Epithelial cell of proximal tubule (primary cell): ENCODE measurements at regions not wholly inside any gene's neighbourhood (a gene's known extent, or its start where the extent isn't known, plus 50 kb on each side); places are given as distances from the start of the nearest gene placed in this dataset.

Source experiments
- DNase-seq: peaks from one replicate; pipeline ENCODE4 v3.0.0-alpha.2; 2011; ENCODE audit warnings: low read depth
- H3K4me3 ChIP-seq: 2 replicates; pipeline ENCODE4 v1.5.1; 2011; ENCODE audit warnings: low read depth, mild to moderate bottlenecking, low read length
- TF ChIP-seq, protein P1 (sequence below): conservative IDR thresholded peaks from 2 replicates; pipeline ENCODE4 v1.5.1; 2012; ENCODE audit warnings: low read depth, mild to moderate bottlenecking, low read length

DNA sequence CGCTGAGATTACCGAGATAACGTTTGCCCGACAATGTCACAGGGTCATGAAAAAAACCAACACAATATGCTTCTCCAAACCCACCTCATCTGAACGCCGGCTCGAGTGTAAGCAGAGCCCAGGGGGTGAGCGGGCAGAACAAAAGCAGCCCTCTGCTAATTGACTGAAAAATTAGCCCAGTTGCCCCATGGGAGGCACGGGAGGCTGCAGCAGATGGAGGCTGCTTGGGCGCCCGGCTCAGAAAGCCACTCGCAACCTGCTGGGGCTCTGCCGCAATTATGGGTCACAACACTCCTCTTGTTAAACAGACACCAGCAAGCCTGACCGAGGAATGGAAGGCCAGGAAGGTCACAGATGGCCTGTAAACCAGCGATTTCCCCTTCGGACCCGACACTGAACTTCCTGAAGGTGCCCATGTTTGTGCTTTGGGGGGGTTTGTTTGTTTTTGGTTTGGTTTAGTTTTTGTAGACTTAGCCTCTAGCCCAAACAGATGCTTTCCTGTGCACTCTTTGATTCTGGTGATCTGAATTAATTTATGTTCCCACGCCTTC, 104.6 kb upstream of the IRX1 start:
- H3K4me3 ChIP-seq, result no peak overlapping the region
- TF ChIP-seq, protein P1, sequence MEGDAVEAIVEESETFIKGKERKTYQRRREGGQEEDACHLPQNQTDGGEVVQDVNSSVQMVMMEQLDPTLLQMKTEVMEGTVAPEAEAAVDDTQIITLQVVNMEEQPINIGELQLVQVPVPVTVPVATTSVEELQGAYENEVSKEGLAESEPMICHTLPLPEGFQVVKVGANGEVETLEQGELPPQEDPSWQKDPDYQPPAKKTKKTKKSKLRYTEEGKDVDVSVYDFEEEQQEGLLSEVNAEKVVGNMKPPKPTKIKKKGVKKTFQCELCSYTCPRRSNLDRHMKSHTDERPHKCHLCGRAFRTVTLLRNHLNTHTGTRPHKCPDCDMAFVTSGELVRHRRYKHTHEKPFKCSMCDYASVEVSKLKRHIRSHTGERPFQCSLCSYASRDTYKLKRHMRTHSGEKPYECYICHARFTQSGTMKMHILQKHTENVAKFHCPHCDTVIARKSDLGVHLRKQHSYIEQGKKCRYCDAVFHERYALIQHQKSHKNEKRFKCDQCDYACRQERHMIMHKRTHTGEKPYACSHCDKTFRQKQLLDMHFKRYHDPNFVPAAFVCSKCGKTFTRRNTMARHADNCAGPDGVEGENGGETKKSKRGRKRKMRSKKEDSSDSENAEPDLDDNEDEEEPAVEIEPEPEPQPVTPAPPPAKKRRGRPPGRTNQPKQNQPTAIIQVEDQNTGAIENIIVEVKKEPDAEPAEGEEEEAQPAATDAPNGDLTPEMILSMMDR, result no peak
- no peak for DNase-seq

DNA sequence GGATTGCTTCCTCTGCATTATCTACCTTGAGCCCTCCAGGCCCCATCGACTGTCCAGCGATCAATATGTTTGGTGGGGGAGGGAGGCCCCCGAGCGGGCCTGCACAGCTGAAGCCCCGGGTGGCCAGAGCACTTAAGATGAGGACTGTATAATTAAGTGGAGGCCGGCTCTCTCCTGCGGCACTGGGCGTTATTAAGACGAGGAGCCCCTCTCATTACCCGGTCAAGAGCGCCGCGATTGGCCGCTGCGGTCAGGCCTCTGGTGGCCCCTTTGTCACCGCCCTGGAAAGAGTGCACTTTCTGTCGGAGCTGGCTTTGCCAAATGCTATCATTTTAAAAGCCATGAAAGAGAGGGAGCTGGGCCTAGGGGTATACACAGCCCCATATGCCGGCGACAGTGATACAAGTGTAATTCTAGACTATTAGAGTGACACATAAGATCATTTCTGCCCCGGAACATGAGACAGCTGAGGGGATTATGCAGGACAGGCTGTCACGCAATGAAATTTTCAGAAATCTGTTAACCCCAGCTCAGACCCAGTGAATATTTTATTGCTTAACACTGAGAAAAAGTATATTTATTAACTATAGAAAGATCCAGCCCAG, 106.3 kb upstream of the IRX1 start:
- DNase-seq, result no peak
- no peak overlapping the region for H3K4me3 ChIP-seq
- TF ChIP-seq, protein P1, result no peak

DNA sequence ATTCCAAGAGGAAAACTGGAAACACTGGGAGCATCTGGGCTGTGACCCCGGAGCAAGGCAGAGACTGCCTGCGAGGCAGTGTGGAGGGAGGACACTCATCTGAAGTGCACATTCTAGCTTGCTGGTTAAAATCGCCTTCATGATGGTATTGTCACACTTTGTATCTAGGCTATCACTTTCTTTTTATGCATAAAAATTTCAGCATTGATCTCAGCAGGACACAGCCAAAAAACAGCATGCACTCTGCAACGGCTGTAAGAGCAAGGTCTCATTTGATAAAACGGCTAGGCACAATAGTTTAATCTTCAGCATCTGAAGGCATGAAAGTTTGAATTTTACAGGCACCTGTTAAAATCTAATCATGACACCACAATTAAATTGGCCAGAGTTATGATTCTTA, 110.8 kb upstream of the IRX1 start:
- DNase-seq, result no peak
- H3K4me3 ChIP-seq, result no peak overlapping the region
- TF ChIP-seq, protein P1, result no peak

DNA sequence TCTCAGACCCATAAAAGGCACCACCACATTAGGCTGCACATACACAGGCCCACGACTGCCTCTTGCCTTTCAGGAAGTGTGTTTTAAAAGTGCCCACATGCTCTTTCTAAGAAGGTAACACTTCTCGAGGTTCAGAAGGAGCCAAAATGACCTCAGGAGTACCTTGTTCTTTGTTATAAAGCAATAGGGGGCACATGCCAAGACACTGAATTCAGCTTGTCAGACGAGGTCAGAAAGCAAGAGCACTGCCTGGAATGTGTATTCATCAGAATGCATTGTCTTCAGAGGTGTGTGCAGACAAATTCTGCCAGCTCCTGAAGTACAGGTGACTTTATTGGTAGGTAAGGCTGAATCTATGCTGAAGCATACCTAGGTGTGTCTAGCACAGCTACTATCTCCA, 114.5 kb upstream of the IRX1 start:
- H3K4me3 ChIP-seq, result no peak overlapping the region
- TF ChIP-seq, protein P1, result no peak
- DNase-seq, result no peak

DNA sequence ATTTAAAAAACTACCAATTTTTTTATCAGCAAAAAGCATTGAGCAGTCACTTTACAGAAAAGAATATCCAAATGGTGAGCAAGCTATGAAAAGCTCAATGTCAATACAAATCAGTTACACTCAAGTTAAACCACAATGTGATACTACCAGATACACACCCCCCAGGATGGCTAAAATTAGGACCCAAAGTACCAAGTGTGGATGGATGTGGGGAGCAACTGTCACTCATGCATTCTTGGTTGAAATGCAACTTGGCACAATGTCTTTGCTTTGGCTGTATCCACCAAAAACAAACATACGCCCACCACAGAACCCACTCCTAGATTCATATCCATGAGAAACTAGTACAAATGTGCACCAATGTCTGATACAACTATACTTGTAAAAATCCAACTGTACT, 120.0 kb upstream of the IRX1 start:
- no peak for DNase-seq
- no peak overlapping the region for H3K4me3 ChIP-seq
- TF ChIP-seq, protein P1, result no peak

DNA sequence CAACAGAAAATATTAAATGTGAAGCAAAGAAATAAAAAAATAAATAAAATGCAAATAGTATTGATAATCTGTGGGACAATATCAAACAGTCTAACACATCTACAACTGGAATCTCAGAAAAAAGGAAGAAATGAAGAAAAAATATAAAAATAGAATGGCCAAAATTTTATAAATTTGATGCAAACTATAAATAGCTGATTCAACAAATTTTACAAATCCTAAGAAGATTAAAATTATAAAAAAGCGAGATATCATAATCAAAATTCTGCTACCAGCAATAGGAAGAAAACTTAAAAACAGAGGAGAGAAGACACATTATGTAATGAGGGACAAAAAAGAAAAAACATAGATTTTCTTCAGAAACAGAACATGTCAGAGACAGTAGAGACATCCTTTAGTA, 129.2 kb upstream of the IRX1 start:
- no peak for DNase-seq
- TF ChIP-seq, protein P1, result no peak
- H3K4me3 ChIP-seq, result no peak overlapping the region

DNA sequence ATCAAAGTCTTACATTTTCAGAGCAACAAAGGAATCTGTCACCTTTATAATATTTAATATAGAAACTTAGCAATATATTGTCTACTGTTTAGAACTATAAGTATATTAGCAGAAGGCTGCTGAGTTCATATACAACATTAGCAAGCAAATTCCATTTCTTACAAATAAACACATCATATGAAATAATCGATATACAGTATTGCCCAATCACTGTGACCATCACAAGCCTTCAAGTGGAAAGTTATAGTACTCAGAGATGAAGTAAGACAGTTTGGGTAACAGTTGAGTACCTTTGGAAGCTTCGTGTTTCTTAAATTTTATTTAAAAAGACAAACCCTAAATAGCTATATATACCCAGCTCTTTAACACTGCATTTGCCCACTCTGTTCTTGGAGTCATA, 135.2 kb upstream of the IRX1 start:
- DNase-seq, result no peak
- no peak overlapping the region for H3K4me3 ChIP-seq
- TF ChIP-seq, protein P1, result no peak
